ENCODE measurements at regions not wholly inside any gene's neighbourhood (a gene's known extent, or its start where the extent isn't known, plus 50 kb on each side); places are given as distances from the start of the nearest gene placed in this dataset.

GRCh38 chr1:59007429-59007819, 223.6 kb upstream of the JUN start:
- Mint-ChIP-seq H3K4me3 (no peak overlapping the region), H3K9me3 (no peaks in the 10 kb centered on the region), H3K27ac (no peak overlapping the region), H3K27me3 (ENCODE audit: insufficient read depth) (peaks cover 2% of the 10 kb centered on the region; the same call in 1 of the 2 replicates), H3K4me1 (ENCODE audit: low read depth) (peaks cover 21% of the 10 kb centered on the region), H3K36me3 (ENCODE audit: low read depth) (no peaks in the 10 kb centered on the region)
- no peak for DNase-seq
- TF ChIP-seq CTCF (IDR thresholded peaks at IDR 0.05) = no peak

- H3K4me3 Mint-ChIP-seq = no peak overlapping the region
- H3K27me3 Mint-ChIP-seq (ENCODE audit: insufficient read depth) = peaks cover 2% of the 10 kb centered on the region; the same call in 1 of the 2 replicates
- no peak for TF ChIP-seq CTCF (IDR thresholded peaks at IDR 0.05)
- H3K4me1 Mint-ChIP-seq (ENCODE audit: low read depth) = peaks cover 27% of the 10 kb centered on the region
- no peaks in the 10 kb centered on the region for H3K9me3 Mint-ChIP-seq
- peak overlapping the region; percentile 8; the same call in 1 of the 2 replicates for H3K27ac Mint-ChIP-seq
- H3K36me3 Mint-ChIP-seq (ENCODE audit: low read depth) = no peaks in the 10 kb centered on the region
- no peak for DNase-seq
Measured at GRCh38 chr1:59007820-59008598, 224.2 kb upstream of the JUN start.

- Mint-ChIP-seq H3K4me1 (ENCODE audit: low read depth) (peaks cover 34% of the 10 kb centered on the region), H3K27me3 (ENCODE audit: insufficient read depth) (peaks cover 2% of the 10 kb centered on the region; the same call in 1 of the 2 replicates), H3K27ac (peak overlapping the region; percentile 8; the same call in 1 of the 2 replicates), H3K9me3 (no peaks in the 10 kb centered on the region), H3K36me3 (ENCODE audit: low read depth) (no peaks in the 10 kb centered on the region), H3K4me3 (no peak overlapping the region)
- no peak for TF ChIP-seq CTCF (IDR thresholded peaks at IDR 0.05)
- DNase-seq = no peak
Measured at GRCh38 chr1:59008599-59009347, 224.9 kb upstream of the JUN start.

- Mint-ChIP-seq H3K4me1 (ENCODE audit: low read depth) (peaks cover 63% of the 10 kb centered on the region), H3K27me3 (ENCODE audit: insufficient read depth) (no peaks in the 10 kb centered on the region; the same call in none of the 2 replicates), H3K4me3 (no peak overlapping the region), H3K9me3 (no peaks in the 10 kb centered on the region), H3K36me3 (ENCODE audit: low read depth) (no peaks in the 10 kb centered on the region), H3K27ac (no peak overlapping the region)
- DNase-seq = no peak
- TF ChIP-seq CTCF (IDR thresholded peaks at IDR 0.05) = no peak
Measured at GRCh38 chr1:59011663-59012062, 227.8 kb upstream of the JUN start.

GRCh38 chr1:59012378-59012777, 228.5 kb upstream of the JUN start:
- Mint-ChIP-seq H3K4me1 (ENCODE audit: low read depth) (peaks cover 70% of the 10 kb centered on the region), H3K27ac (peak overlapping the region; percentile 74)

More at GRCh38 chr1:59012378-59012777, 228.5 kb upstream of the JUN start:
- TF ChIP-seq CTCF (IDR thresholded peaks at IDR 0.05) = no peak
- Mint-ChIP-seq H3K27me3 (ENCODE audit: insufficient read depth) (no peaks in the 10 kb centered on the region; the same call in 1 of the 2 replicates), H3K4me3 (no peak overlapping the region), H3K9me3 (no peaks in the 10 kb centered on the region), H3K36me3 (ENCODE audit: low read depth) (no peaks in the 10 kb centered on the region)
- DNase-seq = no peak

Measured in HFFc6 (cell line).